GM19372 (cell line): ENCODE measurements at regions not wholly inside any gene's neighbourhood (a gene's known extent, or its start where the extent isn't known, plus 50 kb on each side); places are given as distances from the start of the nearest gene placed in this dataset.

ENCODE experiments used
- ATAC-seq: cut with Tn5 transposase; IDR thresholded peaks from one replicate; pipeline ENCODE4 v1.9.1; 2021; ENCODE audit warnings: mild to moderate bottlenecking, low read depth, moderate library complexity; ENCODE audit not compliant: unreplicated experiment

- no peak for ATAC-seq
Measured at GRCh38 chr12:88802096-88802706, 221.9 kb upstream of the KITLG start.

- ATAC-seq = no peak
Measured at GRCh38 chr12:88801227-88802095, 221.2 kb upstream of the KITLG start.

- ATAC-seq = no peak
Measured at GRCh38 chr12:88793096-88793495, 212.8 kb upstream of the KITLG start.

- ATAC-seq = no peak
Measured at GRCh38 chr12:88790231-88790630, 210.0 kb upstream of the KITLG start.

- ATAC-seq = no peak
Measured at GRCh38 chr12:88784166-88784565, 203.9 kb upstream of the KITLG start.

GRCh38 chr12:88782351-88782750 is 202.1 kb upstream of the KITLG start:
- ATAC-seq = no peak

GRCh38 chr12:88781909-88782308 is 201.6 kb upstream of the KITLG start:
- no peak for ATAC-seq

GRCh38 chr12:88778064-88778463 is 197.8 kb upstream of the KITLG start:
- ATAC-seq = no peak

- ATAC-seq = no peak
Measured at GRCh38 chr12:88775742-88776151, 195.5 kb upstream of the KITLG start.

GRCh38 chr12:88767699-88768098 is 187.4 kb upstream of the KITLG start:
- no peak for ATAC-seq

GRCh38 chr12:88764781-88765480 is 184.7 kb upstream of the KITLG start:
- ATAC-seq = no peak

- no peak for ATAC-seq
Measured at GRCh38 chr12:88763536-88764100, 183.3 kb upstream of the KITLG start.

- ATAC-seq = no peak
Measured at GRCh38 chr12:88758176-88758575, 177.9 kb upstream of the KITLG start.

GRCh38 chr12:88756917-88757316 is 176.6 kb upstream of the KITLG start:
- no peak for ATAC-seq

- ATAC-seq = no peak
Measured at GRCh38 chr12:88756153-88756552, 175.9 kb upstream of the KITLG start.

GRCh38 chr12:88753707-88754106 is 173.4 kb upstream of the KITLG start:
- no peak for ATAC-seq

GRCh38 chr12:88753066-88753465 is 172.8 kb upstream of the KITLG start:
- no peak for ATAC-seq

GRCh38 chr12:88752183-88752582 is 171.9 kb upstream of the KITLG start:
- no peak for ATAC-seq

- no peak for ATAC-seq
Measured at GRCh38 chr12:88750867-88751543, 170.7 kb upstream of the KITLG start.

- no peak for ATAC-seq
Measured at GRCh38 chr12:88746386-88746785, 166.1 kb upstream of the KITLG start.
